Astrocyte of the hippocampus (primary cell): ENCODE measurements at regions not wholly inside any gene's neighbourhood (a gene's known extent, or its start where the extent isn't known, plus 50 kb on each side); places are given as distances from the start of the nearest gene placed in this dataset.
"Not testable (repeated sequence)": the region's sequence is repeated elsewhere in the genome, so short reads cannot be mapped to it uniquely, and the experiment has no call there.

Experiments
- DNase-seq: peaks from one replicate; pipeline ENCODE4 v3.0.0; 2011; ENCODE audit warnings: low read depth, low spot score

- no peak for DNase-seq
These were observed 76.8 kb downstream of the ZFP36L2 start for GRCh38 chr2:43149482-43150107.

- DNase-seq, result no peak
These were observed 80.3 kb downstream of the ZFP36L2 start for GRCh38 chr2:43146083-43146482.

- no peak for DNase-seq
These were observed 82.1 kb downstream of the ZFP36L2 start for GRCh38 chr2:43144263-43144662.

- DNase-seq, result no peak
These were observed 82.7 kb downstream of the ZFP36L2 start for GRCh38 chr2:43143756-43144155.

GRCh38 chr2:43142921-43143438 is 83.4 kb downstream of the ZFP36L2 start:
- DNase-seq, result no peak

- DNase-seq, result not testable (repeated sequence)
These were observed 84.7 kb downstream of the ZFP36L2 start for GRCh38 chr2:43141636-43142151.

- no peak for DNase-seq
These were observed 86.3 kb downstream of the ZFP36L2 start for GRCh38 chr2:43139996-43140621.

- no peak for DNase-seq
These were observed 86.9 kb downstream of the ZFP36L2 start for GRCh38 chr2:43139501-43139900.

GRCh38 chr2:43138441-43138840 is 88.0 kb downstream of the ZFP36L2 start:
- no peak for DNase-seq

- DNase-seq, result no peak
These were observed 89.5 kb downstream of the ZFP36L2 start for GRCh38 chr2:43136876-43137275.

- DNase-seq, result no peak
These were observed 90.2 kb downstream of the ZFP36L2 start for GRCh38 chr2:43136011-43136799.

GRCh38 chr2:43135583-43135982 is 90.8 kb downstream of the ZFP36L2 start:
- no peak for DNase-seq

- no peak for DNase-seq
These were observed 91.9 kb downstream of the ZFP36L2 start for GRCh38 chr2:43134571-43134889.

- no peak for DNase-seq
These were observed 92.5 kb downstream of the ZFP36L2 start for GRCh38 chr2:43133708-43134570.

- no peak for DNase-seq
These were observed 93.1 kb downstream of the ZFP36L2 start for GRCh38 chr2:43133336-43133707.

GRCh38 chr2:43132683-43133301 is 93.6 kb downstream of the ZFP36L2 start:
- no peak for DNase-seq

GRCh38 chr2:43131890-43132682 is 94.3 kb downstream of the ZFP36L2 start:
- no peak for DNase-seq

- peak; percentile 91 for DNase-seq
These were observed 95.1 kb downstream of the ZFP36L2 start for GRCh38 chr2:43131051-43131889.

GRCh38 chr2:43130548-43130875 is 95.9 kb downstream of the ZFP36L2 start:
- DNase-seq, result no peak
